NCI-H2029 (cell line): ENCODE measurements at regions not wholly inside any gene's neighbourhood (a gene's known extent, or its start where the extent isn't known, plus 50 kb on each side); places are given as distances from the start of the nearest gene placed in this dataset.
"Not testable (repeated sequence)": the region's sequence is repeated elsewhere in the genome, so short reads cannot be mapped to it uniquely, and the experiment has no call there.

Experiments
- DNase-seq: peaks from one replicate; lab custom pipeline; 2025; lab: John Stamatoyannopoulos, UW

- no peak for DNase-seq
Measured at GRCh38 chr2:191476901-191477300, 201.0 kb upstream of the NABP1 start.

- no peak for DNase-seq
Measured at GRCh38 chr2:191478799-191479679, 198.9 kb upstream of the NABP1 start.

GRCh38 chr2:191479680-191480023, 198.3 kb upstream of the NABP1 start:
- DNase-seq, result no peak

GRCh38 chr2:191481305-191482070, 196.4 kb upstream of the NABP1 start:
- no peak for DNase-seq

GRCh38 chr2:191483117-191483516, 194.8 kb upstream of the NABP1 start:
- no peak for DNase-seq

GRCh38 chr2:191486584-191487320, 191.2 kb upstream of the NABP1 start:
- no peak for DNase-seq

DNA sequence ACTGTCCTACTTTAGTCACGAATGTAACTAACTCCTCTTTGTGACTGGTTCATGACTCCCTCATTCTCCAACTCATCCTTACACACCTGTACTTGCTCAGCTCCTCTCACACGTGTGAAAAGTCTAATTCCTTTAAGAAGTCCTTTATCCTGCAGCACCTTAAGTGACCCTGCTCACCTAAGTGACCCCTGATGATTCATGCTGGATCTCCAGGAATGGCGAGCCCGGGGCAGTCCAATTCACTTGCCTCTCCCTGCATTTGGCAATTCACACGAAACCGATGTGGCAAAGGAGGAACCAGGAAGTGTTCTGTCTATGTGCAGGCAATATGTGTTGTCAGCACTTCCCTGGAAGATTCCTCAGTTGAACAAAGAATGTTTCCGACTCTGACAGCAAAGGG, 189.8 kb upstream of the NABP1 start:
- no peak for DNase-seq

- DNase-seq, result no peak
Measured at GRCh38 chr2:191489177-191489576, 188.8 kb upstream of the NABP1 start.

DNA sequence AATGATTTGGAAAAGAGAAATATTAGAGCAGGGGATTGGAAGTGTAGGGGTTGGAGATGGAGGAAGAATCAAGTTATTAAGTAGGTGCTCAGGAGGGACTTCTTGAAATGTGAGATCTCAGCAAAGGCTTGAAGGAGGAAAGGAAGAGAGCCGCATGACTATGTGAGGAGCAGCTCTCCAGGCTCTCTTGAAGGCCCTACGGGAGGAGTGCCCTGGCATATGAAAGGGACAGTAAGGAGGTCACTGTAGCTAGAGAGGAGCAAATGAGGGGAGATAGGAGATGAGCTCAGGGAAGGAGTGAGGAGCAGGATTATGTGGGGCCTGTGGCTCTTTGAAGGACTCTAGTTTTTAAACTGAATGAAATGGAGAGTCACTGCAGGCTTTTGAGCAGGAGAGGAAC, 181.1 kb upstream of the NABP1 start:
- DNase-seq, result no peak

DNA sequence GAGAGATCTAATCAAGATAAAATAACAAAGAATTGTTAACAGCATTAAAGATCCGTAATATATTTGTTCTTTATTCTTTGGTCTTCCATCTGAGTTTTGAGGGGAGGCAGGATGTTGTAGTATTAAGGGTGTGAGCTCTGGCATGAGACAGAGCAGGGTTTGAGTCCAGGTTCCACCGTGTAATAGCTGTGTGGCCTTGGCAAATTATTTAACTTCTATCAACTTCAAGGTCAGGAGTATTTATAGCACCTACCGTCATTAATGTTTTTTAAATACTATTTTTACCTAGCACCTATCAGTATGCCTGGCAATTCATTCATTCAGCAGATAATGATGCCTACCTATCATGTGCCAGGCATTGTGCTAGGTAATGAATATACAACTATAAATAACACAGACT, 180.1 kb upstream of the NABP1 start:
- DNase-seq, result no peak

DNA sequence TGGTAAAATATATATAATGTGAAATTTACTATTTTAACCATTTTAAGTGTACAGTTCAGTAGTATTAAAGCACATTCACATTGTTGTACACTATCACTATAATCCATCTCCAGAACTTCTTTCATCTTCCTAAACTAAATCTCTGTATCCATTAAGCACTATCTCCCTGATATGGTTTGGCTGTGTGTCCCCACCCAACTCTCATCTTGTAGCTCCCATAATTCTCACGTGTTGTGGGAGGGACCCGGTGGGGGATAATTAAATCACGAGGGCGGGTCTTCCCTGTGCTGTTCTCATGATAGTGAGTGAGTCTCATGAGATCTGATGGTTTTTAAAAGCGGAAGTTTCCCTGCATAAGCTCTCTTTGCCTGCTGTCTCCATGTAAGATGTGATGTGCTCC, 178.9 kb upstream of the NABP1 start:
- DNase-seq, result no peak

DNA sequence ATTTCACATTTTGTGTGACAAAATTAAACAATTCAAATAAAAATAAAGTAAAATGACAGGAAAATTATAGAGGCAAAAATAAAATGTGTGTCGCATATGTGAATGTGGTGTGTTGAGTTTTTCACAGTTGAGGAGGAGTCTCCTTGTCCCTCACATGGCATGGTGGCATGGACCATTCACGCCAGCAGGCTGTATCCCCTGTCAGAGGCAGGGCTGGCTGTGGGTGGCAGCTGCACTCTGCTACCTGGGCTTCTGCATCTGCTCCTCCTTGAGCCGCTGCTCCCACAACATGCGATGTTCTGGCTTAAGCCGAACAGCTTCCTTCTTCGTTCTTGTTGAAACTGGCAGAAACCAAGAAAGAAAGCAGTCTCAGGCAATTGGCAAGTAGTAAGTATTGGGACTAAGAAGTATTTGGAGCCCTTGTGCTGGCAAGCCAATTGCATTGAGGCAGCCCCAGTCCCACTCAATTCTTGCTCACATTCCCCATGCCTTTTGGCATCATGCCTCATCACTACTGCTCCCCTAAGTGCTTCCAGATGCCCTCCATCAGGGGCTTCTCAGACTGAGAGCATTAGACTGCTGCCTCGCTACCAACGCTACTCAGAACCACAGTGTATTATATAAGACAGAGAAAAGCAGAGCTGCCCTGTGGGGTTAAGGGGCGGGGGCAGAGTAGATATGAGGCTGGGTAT, 177.9 kb upstream of the NABP1 start:
- no peak for DNase-seq

- DNase-seq, result no peak
Measured at GRCh38 chr2:191500566-191500883, 177.4 kb upstream of the NABP1 start.

- DNase-seq, result no peak
Measured at GRCh38 chr2:191500884-191501560, 176.9 kb upstream of the NABP1 start.

DNA sequence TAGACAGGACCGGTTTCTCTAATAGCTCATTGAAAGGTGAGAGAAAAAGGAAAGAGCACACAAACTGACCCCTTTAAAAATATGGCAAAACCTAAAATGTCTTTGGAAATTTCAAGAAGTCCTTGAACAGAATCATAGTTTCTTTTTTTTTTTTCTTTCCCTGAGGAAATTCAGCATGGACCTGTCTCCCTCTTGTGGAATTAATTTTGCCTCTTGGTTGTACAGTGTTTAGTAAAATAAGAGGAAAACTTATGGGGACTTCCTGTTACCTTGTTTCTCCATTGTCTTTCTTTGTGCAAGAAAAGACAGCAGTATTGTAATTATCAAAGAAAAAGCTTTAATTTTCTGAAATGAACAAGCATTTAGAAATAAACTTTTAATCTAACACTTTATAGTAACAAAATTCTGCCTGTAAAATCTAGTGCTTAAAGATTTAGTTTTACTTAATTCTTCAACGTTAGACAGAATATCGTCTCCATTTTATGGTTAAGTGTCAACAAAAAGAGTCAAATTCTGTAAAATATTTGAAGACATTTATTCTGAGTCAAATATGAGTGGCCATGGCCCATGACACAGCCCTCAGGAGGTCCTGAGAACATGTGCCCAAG, 176.3 kb upstream of the NABP1 start:
- no peak for DNase-seq

- no peak for DNase-seq
Measured at GRCh38 chr2:191506515-191506914, 171.4 kb upstream of the NABP1 start.

DNA sequence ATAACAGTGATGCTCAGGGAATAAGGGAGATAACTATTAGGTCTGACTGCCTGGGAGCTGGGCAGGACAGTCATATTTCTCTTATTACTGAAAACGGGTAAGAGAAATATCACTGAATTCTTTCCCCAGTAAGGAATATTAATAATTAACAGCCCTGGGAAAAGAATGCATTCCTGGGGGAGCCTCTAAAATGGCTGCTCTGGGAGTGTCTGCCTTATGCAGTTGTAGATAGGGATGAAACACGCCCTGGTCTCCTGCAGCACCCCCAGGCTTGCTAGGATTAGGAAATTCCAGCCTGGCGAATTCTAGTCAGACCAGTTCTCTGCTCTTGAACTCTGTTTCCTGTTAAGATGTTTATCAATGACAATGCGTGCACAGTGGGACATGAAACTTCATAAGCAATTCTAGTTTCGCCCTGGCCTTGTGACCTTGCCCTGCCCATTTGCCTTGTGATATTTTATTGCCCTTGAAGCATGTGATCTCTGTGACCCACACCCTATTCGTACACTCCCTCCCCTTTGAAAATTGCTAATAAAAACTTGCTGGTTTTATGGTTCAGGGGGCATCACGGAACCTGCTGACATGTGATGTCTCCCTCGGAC, 170.6 kb upstream of the NABP1 start:
- not testable (repeated sequence) for DNase-seq

DNA sequence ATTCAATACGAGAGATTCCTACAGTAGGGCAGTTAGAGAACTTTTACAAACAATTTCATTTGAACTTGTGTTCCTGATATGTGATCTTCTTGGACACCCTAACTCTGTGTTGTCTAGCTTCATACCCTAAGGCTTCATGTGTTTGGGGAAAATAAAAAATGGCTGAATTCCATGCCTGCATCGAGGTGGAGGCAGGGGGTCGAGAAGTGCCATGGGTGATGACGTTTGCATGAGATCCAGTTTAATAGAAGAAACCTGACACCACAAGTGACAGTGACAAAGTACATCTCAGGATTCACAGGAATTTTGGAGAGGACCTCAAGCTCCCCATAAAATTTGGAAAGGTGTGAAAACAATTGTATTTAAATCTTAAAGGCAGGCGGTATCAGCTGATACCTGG, 169.2 kb upstream of the NABP1 start:
- no peak for DNase-seq

DNA sequence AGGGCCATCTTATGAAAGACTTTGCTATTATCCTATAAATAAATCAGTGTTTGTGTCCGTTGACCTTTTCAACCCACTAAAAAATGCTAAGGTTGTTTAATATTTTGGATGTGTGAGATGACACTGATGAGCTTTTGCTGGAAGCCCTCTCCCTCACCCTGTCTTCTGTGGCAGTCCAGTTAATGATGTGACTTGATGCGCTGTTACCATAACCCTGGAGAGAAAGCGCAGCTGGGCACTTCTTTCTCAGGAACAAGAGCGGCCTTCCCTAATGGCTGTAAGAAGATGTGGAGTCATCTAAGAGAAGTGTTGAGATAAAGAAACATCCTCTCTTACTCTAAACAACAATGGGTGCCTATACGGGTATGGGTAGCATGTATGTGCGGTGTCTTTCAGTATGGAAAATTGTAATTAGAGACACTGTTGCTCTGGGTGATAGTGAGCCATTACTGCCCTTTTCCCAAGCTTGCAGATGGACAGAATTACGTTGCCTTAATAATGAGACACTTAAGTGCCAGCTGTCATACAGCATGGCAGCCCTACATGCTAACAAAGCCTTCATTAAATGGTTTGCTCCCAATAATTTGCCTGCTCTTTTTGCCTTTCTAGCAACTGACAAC, 165.6 kb upstream of the NABP1 start:
- no peak for DNase-seq

GRCh38 chr2:191512874-191513273, 165.1 kb upstream of the NABP1 start:
- no peak for DNase-seq
